Upper lobe of right lung (tissue), 1 donor: ENCODE measurements at regions not wholly inside any gene's neighbourhood (a gene's known extent, or its start where the extent isn't known, plus 50 kb on each side); places are given as distances from the start of the nearest gene placed in this dataset.
"Not testable (repeated sequence)": the region's sequence is repeated elsewhere in the genome, so short reads cannot be mapped to it uniquely, and the experiment has no call there.

ENCODE experiments used
- ATAC-seq: fragments of 200-7000 bp; cut with Tn5 transposase; one replicate; pipeline ENCODE4 v1.9.1; 2020; ENCODE audit warnings: mild to moderate bottlenecking, moderate library complexity
- DNase-seq: peaks from one replicate; pipeline ENCODE4 v3.0.0-alpha.2; 2020
- H3K27ac ChIP-seq: fragments of 200-600 bp; one replicate; pipeline ENCODE4 v1.8.0; 2022
- H3K27me3 ChIP-seq: fragments of 200-600 bp; one replicate; pipeline ENCODE4 v1.8.0; 2022; ENCODE audit warnings: mild to moderate bottlenecking
- H3K36me3 ChIP-seq: fragments of 200-600 bp; one replicate; pipeline ENCODE4 v1.8.0; 2022
- H3K4me1 ChIP-seq: fragments of 200-600 bp; one replicate; pipeline ENCODE4 v1.8.0; 2022
- H3K4me3 ChIP-seq: fragments of 200-600 bp; one replicate; pipeline ENCODE4 v1.8.0; 2022; ENCODE audit warnings: mild to moderate bottlenecking
- H3K9me3 ChIP-seq: fragments of 200-600 bp; one replicate; pipeline ENCODE4 v1.8.0; 2022
- CTCF ChIP-seq: fragments of 200-600 bp; IDR thresholded peaks from one replicate; pipeline ENCODE4 v1.8.0; 2022; ENCODE audit warnings: antibody characterized with exemption
- intact Hi-C: fragments of 100-400 bp; cut with DNase I; formaldehyde crosslinking; loops from one replicate; pipeline ENCODE4 v1.11.0; 2022
- donor health status: DM: no; HTN: yes; CAD: no; lungs with severe emphysema.

- TF ChIP-seq CTCF = no peak
- intact Hi-C loops = no loop called here
Observed at GRCh38 chr11:34788642-34789041, 127.5 kb downstream of the APIP start.

GRCh38 chr11:34787895-34788294 lies 128.3 kb downstream of the APIP start:
- no peak for TF ChIP-seq CTCF
- no peak for DNase-seq
- no peaks in the 10 kb centered on the region for H3K36me3 ChIP-seq
- H3K4me1 ChIP-seq = no peaks in the 10 kb centered on the region
- intact Hi-C loops = no loop called here
- H3K27me3 ChIP-seq = no peaks in the 10 kb centered on the region
- no peak overlapping the region for H3K27ac ChIP-seq
- H3K4me3 ChIP-seq = no peak overlapping the region
- no peaks in the 10 kb centered on the region for H3K9me3 ChIP-seq
- no peak for ATAC-seq

More at GRCh38 chr11:34788642-34789041, 127.5 kb downstream of the APIP start:
- no peaks in the 10 kb centered on the region for H3K27me3 ChIP-seq
- peak; percentile 72 for ATAC-seq
- H3K4me1 ChIP-seq = no peaks in the 10 kb centered on the region
- no peak overlapping the region for H3K27ac ChIP-seq
- no peaks in the 10 kb centered on the region for H3K36me3 ChIP-seq
- no peak for DNase-seq
- no peaks in the 10 kb centered on the region for H3K9me3 ChIP-seq
- H3K4me3 ChIP-seq = no peak overlapping the region

- Histone ChIP-seq H3K4me1 (no peaks in the 10 kb centered on the region), H3K36me3 (no peaks in the 10 kb centered on the region), H3K4me3 (no peak overlapping the region), H3K27me3 (no peaks in the 10 kb centered on the region), H3K27ac (no peak overlapping the region), H3K9me3 (no peaks in the 10 kb centered on the region)
- ATAC-seq (no peak), DNase-seq (no peak)
- intact Hi-C loops = no loop called here
- TF ChIP-seq CTCF = no peak
Observed at GRCh38 chr11:34787348-34787747, 128.8 kb downstream of the APIP start.

- DNase-seq (no peak), ATAC-seq (no peak)
- H3K4me1 ChIP-seq = no peaks in the 10 kb centered on the region
- no peaks in the 10 kb centered on the region for H3K27me3 ChIP-seq
- no peak overlapping the region for H3K27ac ChIP-seq
- TF ChIP-seq CTCF = no peak
- H3K4me3 ChIP-seq = no peak overlapping the region
- no peaks in the 10 kb centered on the region for H3K9me3 ChIP-seq
- H3K36me3 ChIP-seq = no peaks in the 10 kb centered on the region
- intact Hi-C loops = no loop called here
Observed at GRCh38 chr11:34784318-34784841, 131.8 kb downstream of the APIP start.

GRCh38 chr11:34783816-34784317 lies 132.3 kb downstream of the APIP start:
- Histone ChIP-seq H3K27ac (no peak overlapping the region), H3K36me3 (no peaks in the 10 kb centered on the region), H3K27me3 (no peaks in the 10 kb centered on the region), H3K9me3 (no peaks in the 10 kb centered on the region), H3K4me3 (no peak overlapping the region), H3K4me1 (no peaks in the 10 kb centered on the region)
- intact Hi-C loops = no loop called here
- DNase-seq (no peak), ATAC-seq (no peak)
- TF ChIP-seq CTCF = no peak

GRCh38 chr11:34781826-34782225 lies 134.4 kb downstream of the APIP start:
- DNase-seq, H3K36me3 ChIP-seq, intact Hi-C loops, H3K27ac ChIP-seq, H3K4me3 ChIP-seq, H3K27me3 ChIP-seq, H3K9me3 ChIP-seq, ATAC-seq, H3K4me1 ChIP-seq: not testable (repeated sequence)
